ENCODE measurements at regions not wholly inside any gene's neighbourhood (a gene's known extent, or its start where the extent isn't known, plus 50 kb on each side); places are given as distances from the start of the nearest gene placed in this dataset.

DNA sequence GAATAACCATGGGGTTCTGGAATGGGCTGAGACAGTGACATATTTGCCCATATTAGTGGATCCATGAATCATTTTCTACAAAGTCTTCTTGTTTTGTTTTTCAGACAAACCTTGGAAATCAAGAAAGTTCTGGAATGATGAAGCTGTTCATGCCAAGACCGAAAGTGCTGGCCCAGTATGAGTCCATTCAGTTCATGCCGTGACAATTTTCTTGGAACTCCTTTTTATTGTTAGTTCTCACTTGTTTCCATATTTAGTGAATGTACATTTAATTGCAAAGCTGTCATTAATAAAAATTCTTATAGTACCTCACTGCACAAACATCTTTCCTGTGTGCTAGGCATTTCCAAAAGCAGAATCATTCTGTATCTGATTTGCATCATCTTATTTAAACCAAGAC, 100.6 kb upstream of the KCNJ15 start (continued):
- TF ChIP-seq, protein P1, sequence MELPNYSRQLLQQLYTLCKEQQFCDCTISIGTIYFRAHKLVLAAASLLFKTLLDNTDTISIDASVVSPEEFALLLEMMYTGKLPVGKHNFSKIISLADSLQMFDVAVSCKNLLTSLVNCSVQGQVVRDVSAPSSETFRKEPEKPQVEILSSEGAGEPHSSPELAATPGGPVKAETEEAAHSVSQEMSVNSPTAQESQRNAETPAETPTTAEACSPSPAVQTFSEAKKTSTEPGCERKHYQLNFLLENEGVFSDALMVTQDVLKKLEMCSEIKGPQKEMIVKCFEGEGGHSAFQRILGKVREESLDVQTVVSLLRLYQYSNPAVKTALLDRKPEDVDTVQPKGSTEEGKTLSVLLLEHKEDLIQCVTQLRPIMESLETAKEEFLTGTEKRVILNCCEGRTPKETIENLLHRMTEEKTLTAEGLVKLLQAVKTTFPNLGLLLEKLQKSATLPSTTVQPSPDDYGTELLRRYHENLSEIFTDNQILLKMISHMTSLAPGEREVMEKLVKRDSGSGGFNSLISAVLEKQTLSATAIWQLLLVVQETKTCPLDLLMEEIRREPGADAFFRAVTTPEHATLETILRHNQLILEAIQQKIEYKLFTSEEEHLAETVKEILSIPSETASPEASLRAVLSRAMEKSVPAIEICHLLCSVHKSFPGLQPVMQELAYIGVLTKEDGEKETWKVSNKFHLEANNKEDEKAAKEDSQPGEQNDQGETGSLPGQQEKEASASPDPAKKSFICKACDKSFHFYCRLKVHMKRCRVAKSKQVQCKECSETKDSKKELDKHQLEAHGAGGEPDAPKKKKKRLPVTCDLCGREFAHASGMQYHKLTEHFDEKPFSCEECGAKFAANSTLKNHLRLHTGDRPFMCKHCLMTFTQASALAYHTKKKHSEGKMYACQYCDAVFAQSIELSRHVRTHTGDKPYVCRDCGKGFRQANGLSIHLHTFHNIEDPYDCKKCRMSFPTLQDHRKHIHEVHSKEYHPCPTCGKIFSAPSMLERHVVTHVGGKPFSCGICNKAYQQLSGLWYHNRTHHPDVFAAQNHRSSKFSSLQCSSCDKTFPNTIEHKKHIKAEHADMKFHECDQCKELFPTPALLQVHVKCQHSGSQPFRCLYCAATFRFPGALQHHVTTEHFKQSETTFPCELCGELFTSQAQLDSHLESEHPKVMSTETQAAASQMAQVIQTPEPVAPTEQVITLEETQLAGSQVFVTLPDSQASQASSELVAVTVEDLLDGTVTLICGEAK (IDR thresholded peaks at IDR 0.05; ENCODE audit: borderline replicate concordance), result no peak
- TF ChIP-seq, protein P2, sequence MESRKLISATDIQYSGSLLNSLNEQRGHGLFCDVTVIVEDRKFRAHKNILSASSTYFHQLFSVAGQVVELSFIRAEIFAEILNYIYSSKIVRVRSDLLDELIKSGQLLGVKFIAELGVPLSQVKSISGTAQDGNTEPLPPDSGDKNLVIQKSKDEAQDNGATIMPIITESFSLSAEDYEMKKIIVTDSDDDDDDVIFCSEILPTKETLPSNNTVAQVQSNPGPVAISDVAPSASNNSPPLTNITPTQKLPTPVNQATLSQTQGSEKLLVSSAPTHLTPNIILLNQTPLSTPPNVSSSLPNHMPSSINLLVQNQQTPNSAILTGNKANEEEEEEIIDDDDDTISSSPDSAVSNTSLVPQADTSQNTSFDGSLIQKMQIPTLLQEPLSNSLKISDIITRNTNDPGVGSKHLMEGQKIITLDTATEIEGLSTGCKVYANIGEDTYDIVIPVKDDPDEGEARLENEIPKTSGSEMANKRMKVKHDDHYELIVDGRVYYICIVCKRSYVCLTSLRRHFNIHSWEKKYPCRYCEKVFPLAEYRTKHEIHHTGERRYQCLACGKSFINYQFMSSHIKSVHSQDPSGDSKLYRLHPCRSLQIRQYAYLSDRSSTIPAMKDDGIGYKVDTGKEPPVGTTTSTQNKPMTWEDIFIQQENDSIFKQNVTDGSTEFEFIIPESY (IDR thresholded peaks at IDR 0.05), result no peak
- TF ChIP-seq PML (IDR thresholded peaks at IDR 0.05; ENCODE audit: low read length) (no peak), POU2F2 (IDR thresholded peaks at IDR 0.05; ENCODE audit: borderline replicate concordance, low read depth, low read length) (no peak), NRF1 (conservative IDR thresholded peaks at IDR 0.05; ENCODE audit: low read depth, low read length) (no peak), MYC (IDR thresholded peaks at IDR 0.05; ENCODE audit: insufficient read depth, insufficient read length, insufficient replicate concordance, low read length, severe bottlenecking) (no peak), POLR2AphosphoS2 (IDR thresholded peaks at IDR 0.05; ENCODE audit: low read depth, low read length) (no peak)
